ENCODE measurements at regions not wholly inside any gene's neighbourhood (a gene's known extent, or its start where the extent isn't known, plus 50 kb on each side); places are given as distances from the start of the nearest gene placed in this dataset.

DNA sequence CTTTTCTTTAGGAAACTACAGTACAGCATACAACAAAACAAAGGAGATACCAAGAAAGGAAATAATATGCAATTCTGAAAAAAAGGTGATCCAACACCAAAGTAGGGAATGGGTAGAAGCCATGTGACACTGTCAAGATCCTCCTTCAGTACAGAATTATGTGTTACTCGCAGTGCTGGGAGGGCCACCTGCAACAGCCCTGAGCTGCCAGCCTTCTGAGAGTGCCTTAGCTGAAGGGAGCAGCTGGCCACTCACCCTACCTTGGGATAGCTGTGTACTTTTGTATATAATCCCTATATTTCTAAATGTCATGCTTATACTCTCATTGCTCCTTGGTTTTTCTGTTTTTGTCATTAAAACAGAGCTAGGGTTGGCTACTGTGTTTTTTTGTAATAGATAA lies 1518.2 kb upstream of the PCDH20 start:
- TF ChIP-seq, protein P1, sequence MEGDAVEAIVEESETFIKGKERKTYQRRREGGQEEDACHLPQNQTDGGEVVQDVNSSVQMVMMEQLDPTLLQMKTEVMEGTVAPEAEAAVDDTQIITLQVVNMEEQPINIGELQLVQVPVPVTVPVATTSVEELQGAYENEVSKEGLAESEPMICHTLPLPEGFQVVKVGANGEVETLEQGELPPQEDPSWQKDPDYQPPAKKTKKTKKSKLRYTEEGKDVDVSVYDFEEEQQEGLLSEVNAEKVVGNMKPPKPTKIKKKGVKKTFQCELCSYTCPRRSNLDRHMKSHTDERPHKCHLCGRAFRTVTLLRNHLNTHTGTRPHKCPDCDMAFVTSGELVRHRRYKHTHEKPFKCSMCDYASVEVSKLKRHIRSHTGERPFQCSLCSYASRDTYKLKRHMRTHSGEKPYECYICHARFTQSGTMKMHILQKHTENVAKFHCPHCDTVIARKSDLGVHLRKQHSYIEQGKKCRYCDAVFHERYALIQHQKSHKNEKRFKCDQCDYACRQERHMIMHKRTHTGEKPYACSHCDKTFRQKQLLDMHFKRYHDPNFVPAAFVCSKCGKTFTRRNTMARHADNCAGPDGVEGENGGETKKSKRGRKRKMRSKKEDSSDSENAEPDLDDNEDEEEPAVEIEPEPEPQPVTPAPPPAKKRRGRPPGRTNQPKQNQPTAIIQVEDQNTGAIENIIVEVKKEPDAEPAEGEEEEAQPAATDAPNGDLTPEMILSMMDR (IDR thresholded peaks at IDR 0.05; ENCODE audit: low read depth, low read length): no peak
- no peak for TF ChIP-seq EZH2phosphoT487 (IDR thresholded peaks at IDR 0.05; ENCODE audit: low read depth)
